Breast epithelium (tissue), 4 donors: ENCODE measurements at regions not wholly inside any gene's neighbourhood (a gene's known extent, or its start where the extent isn't known, plus 50 kb on each side); places are given as distances from the start of the nearest gene placed in this dataset.

Experiments
- DNase-seq, 2 donors: peaks; one replicate each; pipeline ENCODE4 v3.0.0-alpha.2; 2019; ENCODE audit warnings: low spot score in 2 of 2
- H3K27ac ChIP-seq, 2 donors: fragments of 200-600 bp; sonication (generic) in 1 of 2; one replicate each; pipeline ENCODE4 v1.5.1; 2016 to 2019; ENCODE audit warnings: mild to moderate bottlenecking in 1 of 2
- H3K27me3 ChIP-seq, 2 donors: fragments of 200-600 bp; sonication (generic) in 1 of 2; one replicate each; pipeline versions ENCODE4 v1.5.1 to v1.6.0; 2017 to 2019; ENCODE audit warnings: control low read depth in 1 of 2, mild to moderate bottlenecking in 1 of 2
- H3K36me3 ChIP-seq: fragments of 200-600 bp; one replicate; pipeline ENCODE4 v1.5.1; 2019
- H3K4me1 ChIP-seq, 2 donors: fragments of 200-600 bp; sonication (generic); one replicate each; pipeline ENCODE4 v1.5.1; 2016 to 2019; ENCODE audit warnings: control low read depth in 1 of 2
- H3K4me3 ChIP-seq, 3 donors: fragments of 200-600 bp; sonication (generic); 1 replicate in 2 of 3; 2 replicates in 1 of 3; pipeline ENCODE4 v1.5.1; 2016 to 2019; ENCODE audit warnings: mild to moderate bottlenecking in 3 of 3, moderate library complexity in 2 of 3
- H3K9me3 ChIP-seq, 2 donors: fragments of 200-600 bp; sonication (generic) in 1 of 2; one replicate each; pipeline ENCODE4 v1.5.1; 2016 to 2019; ENCODE audit warnings: control low read depth in 1 of 2
- CTCF ChIP-seq, 3 donors: fragments of 450-650 bp; IDR thresholded peaks; one replicate each; pipeline ENCODE4 v1.5.1; 2016 to 2017; ENCODE audit warnings: antibody characterized with exemption in 3 of 3, mild to moderate bottlenecking in 3 of 3, moderate library complexity in 3 of 3
- POLR2A ChIP-seq: fragments of 450-650 bp; IDR thresholded peaks from one replicate; pipeline ENCODE4 v1.6.1; 2016; ENCODE audit warnings: antibody characterized with exemption, mild to moderate bottlenecking, moderate library complexity
- POLR2AphosphoS5 ChIP-seq, 3 donors: sonication (generic); formaldehyde crosslinking; IDR thresholded peaks; one replicate each; pipeline ENCODE4 v1.6.1; 2017; ENCODE audit warnings: antibody characterized with exemption in 3 of 3
- intact Hi-C: fragments of 100-400 bp; cut with DNase I; formaldehyde crosslinking; loops from one replicate; pipeline ENCODE4 v1.15.1; 2023; ENCODE audit warnings: low total_unique reads

GRCh38 chr6:109262261-109262660 lies 120.0 kb downstream of the CD164 start:
- Histone ChIP-seq H3K9me3 (no peaks in the 10 kb centered on the region), H3K27me3 (no peaks in the 10 kb centered on the region), H3K36me3 (no peaks in the 10 kb centered on the region), H3K4me3 (no peak overlapping the region), H3K4me1 (no peaks in the 10 kb centered on the region), H3K27ac (no peak overlapping the region)
- TF ChIP-seq POLR2AphosphoS5 (IDR thresholded peaks at IDR 0.05) (no peak), CTCF (IDR thresholded peaks at IDR 0.05) (no peak), POLR2A (no peak)
- no peak for DNase-seq
- intact Hi-C loops = no loop called here

- intact Hi-C loops = no loop called here
- H3K4me3 ChIP-seq = no peak overlapping the region
- no peak overlapping the region for H3K27ac ChIP-seq
- H3K4me1 ChIP-seq = no peaks in the 10 kb centered on the region
- H3K36me3 ChIP-seq = no peaks in the 10 kb centered on the region
- no peaks in the 10 kb centered on the region for H3K27me3 ChIP-seq
- DNase-seq = no peak
- TF ChIP-seq POLR2AphosphoS5 (IDR thresholded peaks at IDR 0.05) (no peak), CTCF (IDR thresholded peaks at IDR 0.05) (no peak), POLR2A (no peak)
- no peaks in the 10 kb centered on the region for H3K9me3 ChIP-seq
Measured at GRCh38 chr6:109261811-109262210, 120.5 kb downstream of the CD164 start.

GRCh38 chr6:109260701-109261100 lies 121.6 kb downstream of the CD164 start:
- Histone ChIP-seq H3K4me1 (no peaks in the 10 kb centered on the region), H3K4me3 (no peak overlapping the region), H3K27me3 (no peaks in the 10 kb centered on the region), H3K36me3 (no peaks in the 10 kb centered on the region), H3K27ac (no peak overlapping the region), H3K9me3 (no peaks in the 10 kb centered on the region)
- intact Hi-C loops = no loop called here
- no peak for DNase-seq
- TF ChIP-seq CTCF (IDR thresholded peaks at IDR 0.05) = no peak
- no peak for TF ChIP-seq POLR2AphosphoS5 (IDR thresholded peaks at IDR 0.05)
- TF ChIP-seq POLR2A = no peak

GRCh38 chr6:109260126-109260525 lies 122.1 kb downstream of the CD164 start:
- TF ChIP-seq POLR2AphosphoS5 (IDR thresholded peaks at IDR 0.05) (no peak), POLR2A (no peak), CTCF (IDR thresholded peaks at IDR 0.05) (no peak)
- Histone ChIP-seq H3K36me3 (no peaks in the 10 kb centered on the region), H3K27me3 (no peaks in the 10 kb centered on the region), H3K4me1 (no peaks in the 10 kb centered on the region), H3K9me3 (no peaks in the 10 kb centered on the region), H3K4me3 (no peak overlapping the region), H3K27ac (no peak overlapping the region)
- DNase-seq = no peak
- intact Hi-C loops = no loop called here

GRCh38 chr6:109258129-109258528 lies 124.1 kb downstream of the CD164 start:
- Histone ChIP-seq H3K36me3 (no peaks in the 10 kb centered on the region), H3K27me3 (no peaks in the 10 kb centered on the region), H3K27ac (no peak overlapping the region), H3K4me1 (no peaks in the 10 kb centered on the region), H3K4me3 (no peak overlapping the region), H3K9me3 (no peaks in the 10 kb centered on the region)
- TF ChIP-seq POLR2AphosphoS5 (IDR thresholded peaks at IDR 0.05) = no peak
- TF ChIP-seq CTCF (IDR thresholded peaks at IDR 0.05) = no peak
- no peak for TF ChIP-seq POLR2A
- no peak for DNase-seq
- intact Hi-C loops = loop anchor here (10.0 kb wide), 1 partner anchor 287 kb away; no protein-coding TSS in a partner anchor
